NOMO-1 (cell line): ENCODE measurements at regions not wholly inside any gene's neighbourhood (a gene's known extent, or its start where the extent isn't known, plus 50 kb on each side); places are given as distances from the start of the nearest gene placed in this dataset.
A peak's percentile ranks its signal among the peaks of the same experiment; 100 is the strongest.

ENCODE experiments used
- DNase-seq, 2 experiments: peaks; one replicate each; lab custom pipeline; 2025; ENCODE audit not compliant: unreplicated experiment in 2 of 2; lab: John Stamatoyannopoulos, UW

- no peak for DNase-seq
Measured at GRCh38 chr13:109868578-109869311, 82.4 kb upstream of the IRS2 start.

- DNase-seq, result no peak
Measured at GRCh38 chr13:109867766-109868165, 81.4 kb upstream of the IRS2 start.

- peak; percentile 4 to 61 for DNase-seq
Measured at GRCh38 chr13:109862627-109863026, 76.2 kb upstream of the IRS2 start.

GRCh38 chr13:109859898-109860297 is 73.5 kb upstream of the IRS2 start:
- DNase-seq, result peak; percentile 3 to 37

GRCh38 chr13:109859216-109859835 is 72.9 kb upstream of the IRS2 start:
- no peak for DNase-seq

- no peak for DNase-seq
Measured at GRCh38 chr13:109858319-109858718, 71.9 kb upstream of the IRS2 start.

GRCh38 chr13:109857803-109858202 is 71.4 kb upstream of the IRS2 start:
- no peak for DNase-seq

GRCh38 chr13:109857325-109857724 is 70.9 kb upstream of the IRS2 start:
- no peak for DNase-seq

- no peak for DNase-seq
Measured at GRCh38 chr13:109856350-109856749, 70.0 kb upstream of the IRS2 start.

GRCh38 chr13:109853153-109853552 is 66.8 kb upstream of the IRS2 start:
- DNase-seq, result no peak

GRCh38 chr13:109846185-109846584 is 59.8 kb upstream of the IRS2 start:
- no peak for DNase-seq

- no peak for DNase-seq
Measured at GRCh38 chr13:109844396-109844795, 58.0 kb upstream of the IRS2 start.

GRCh38 chr13:109843695-109844094 is 57.3 kb upstream of the IRS2 start:
- no peak for DNase-seq

GRCh38 chr13:109842212-109842920 is 56.0 kb upstream of the IRS2 start:
- DNase-seq, result no peak

GRCh38 chr13:109840893-109841287 is 54.5 kb upstream of the IRS2 start:
- DNase-seq, result no peak

- DNase-seq, result peak; percentile 3 to 13
Measured at GRCh38 chr13:109840201-109840892, 54.0 kb upstream of the IRS2 start.

- no peak for DNase-seq
Measured at GRCh38 chr13:109836629-109837607, 50.5 kb upstream of the IRS2 start.
